B cell (primary cell): ENCODE measurements at regions not wholly inside any gene's neighbourhood (a gene's known extent, or its start where the extent isn't known, plus 50 kb on each side); places are given as distances from the start of the nearest gene placed in this dataset.

Experiments used
- CTCF ChIP-seq: fragments of 200-600 bp; IDR thresholded peaks from one replicate; pipeline ENCODE4 v1.8.0; 2022; ENCODE audit warnings: antibody characterized with exemption, mild to moderate bottlenecking
- EZH2 ChIP-seq: IDR thresholded peaks from 2 replicates; pipeline ENCODE4 v1.6.1; 2012; ENCODE audit warnings: borderline replicate concordance, low read depth, mild to moderate bottlenecking, moderate library complexity, low read length; ENCODE audit not compliant: insufficient read depth, poor library complexity, severe bottlenecking

GRCh38 chr20:46830886-46831632 lies 63.6 kb upstream of the EYA2 start:
- no peak for TF ChIP-seq CTCF
- no peak for TF ChIP-seq EZH2
